ENCODE measurements at regions not wholly inside any gene's neighbourhood (a gene's known extent, or its start where the extent isn't known, plus 50 kb on each side); places are given as distances from the start of the nearest gene placed in this dataset.
"Not testable (repeated sequence)": the region's sequence is repeated elsewhere in the genome, so short reads cannot be mapped to it uniquely, and the experiment has no call there.

DNA sequence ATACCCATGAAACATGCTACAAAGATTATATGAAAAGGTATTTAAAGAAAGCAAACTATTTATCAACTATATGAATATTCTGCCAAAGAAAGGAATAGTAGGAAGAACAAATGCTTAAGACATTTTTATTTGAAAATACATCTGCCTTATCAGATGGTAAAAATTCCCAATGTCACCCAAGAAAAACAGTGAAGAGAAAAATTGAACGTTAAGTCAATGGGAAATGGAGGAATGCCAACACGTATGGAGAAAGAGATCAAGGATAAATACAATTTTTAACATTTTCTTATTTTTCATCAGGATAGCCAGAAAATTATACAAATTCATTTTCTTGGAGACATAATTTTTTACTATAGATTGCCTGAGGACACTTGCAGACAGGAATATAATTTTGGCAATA is 394.2 kb downstream of the ZEB2 start:
- no peak for DNase-seq (ENCODE audit: low read depth)
- TF ChIP-seq, protein P1, sequence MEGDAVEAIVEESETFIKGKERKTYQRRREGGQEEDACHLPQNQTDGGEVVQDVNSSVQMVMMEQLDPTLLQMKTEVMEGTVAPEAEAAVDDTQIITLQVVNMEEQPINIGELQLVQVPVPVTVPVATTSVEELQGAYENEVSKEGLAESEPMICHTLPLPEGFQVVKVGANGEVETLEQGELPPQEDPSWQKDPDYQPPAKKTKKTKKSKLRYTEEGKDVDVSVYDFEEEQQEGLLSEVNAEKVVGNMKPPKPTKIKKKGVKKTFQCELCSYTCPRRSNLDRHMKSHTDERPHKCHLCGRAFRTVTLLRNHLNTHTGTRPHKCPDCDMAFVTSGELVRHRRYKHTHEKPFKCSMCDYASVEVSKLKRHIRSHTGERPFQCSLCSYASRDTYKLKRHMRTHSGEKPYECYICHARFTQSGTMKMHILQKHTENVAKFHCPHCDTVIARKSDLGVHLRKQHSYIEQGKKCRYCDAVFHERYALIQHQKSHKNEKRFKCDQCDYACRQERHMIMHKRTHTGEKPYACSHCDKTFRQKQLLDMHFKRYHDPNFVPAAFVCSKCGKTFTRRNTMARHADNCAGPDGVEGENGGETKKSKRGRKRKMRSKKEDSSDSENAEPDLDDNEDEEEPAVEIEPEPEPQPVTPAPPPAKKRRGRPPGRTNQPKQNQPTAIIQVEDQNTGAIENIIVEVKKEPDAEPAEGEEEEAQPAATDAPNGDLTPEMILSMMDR (IDR thresholded peaks at IDR 0.05; ENCODE audit: insufficient read depth, low read depth, low read length, missing control alignments): no peak
- H3K4me3 ChIP-seq (ENCODE audit: low read length): no peak overlapping the region

GRCh38 chr2:144124882-144125281 is 395.0 kb downstream of the ZEB2 start:
- no peak for DNase-seq (ENCODE audit: low read depth)
- TF ChIP-seq, protein P1 (IDR thresholded peaks at IDR 0.05; ENCODE audit: insufficient read depth, low read depth, low read length, missing control alignments): no peak
- H3K4me3 ChIP-seq (ENCODE audit: low read length): no peak overlapping the region

GRCh38 chr2:144120487-144120886 is 399.4 kb downstream of the ZEB2 start:
- no peak for DNase-seq (ENCODE audit: low read depth)
- TF ChIP-seq, protein P1 (IDR thresholded peaks at IDR 0.05; ENCODE audit: insufficient read depth, low read depth, low read length, missing control alignments): no peak
- no peak overlapping the region for H3K4me3 ChIP-seq (ENCODE audit: low read length)

DNA sequence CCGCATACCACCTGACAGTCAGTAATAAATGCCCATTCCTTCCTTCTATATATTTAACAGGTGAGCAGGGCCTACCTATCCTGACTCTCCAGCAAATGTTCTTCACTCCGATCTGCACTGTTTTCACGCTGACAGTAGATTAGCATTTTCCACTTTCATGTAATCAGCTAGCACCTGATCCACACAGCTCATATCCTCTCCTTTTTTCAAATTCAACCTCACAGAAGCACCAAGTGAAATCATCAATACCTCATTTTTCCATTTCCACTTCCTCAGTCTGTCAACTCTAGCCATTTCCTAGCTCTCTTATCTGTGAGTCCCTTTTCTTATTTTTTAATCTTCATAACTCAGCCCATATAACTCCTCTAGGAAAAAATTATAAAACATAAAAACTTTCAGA is 402.8 kb downstream of the ZEB2 start:
- TF ChIP-seq, protein P1 (IDR thresholded peaks at IDR 0.05; ENCODE audit: insufficient read depth, low read depth, low read length, missing control alignments): no peak
- DNase-seq (ENCODE audit: low read depth): no peak
- no peak overlapping the region for H3K4me3 ChIP-seq (ENCODE audit: low read length)

- peak; percentile 14 for DNase-seq (ENCODE audit: low read depth)
- TF ChIP-seq, protein P1 (IDR thresholded peaks at IDR 0.05; ENCODE audit: insufficient read depth, low read depth, low read length, missing control alignments): no peak
- no peak overlapping the region for H3K4me3 ChIP-seq (ENCODE audit: low read length)
These were observed 404.1 kb downstream of the ZEB2 start for GRCh38 chr2:144115739-144116291.

GRCh38 chr2:144114760-144115159 is 405.2 kb downstream of the ZEB2 start:
- TF ChIP-seq, protein P1 (IDR thresholded peaks at IDR 0.05; ENCODE audit: insufficient read depth, low read depth, low read length, missing control alignments): no peak
- no peak for DNase-seq (ENCODE audit: low read depth)

GRCh38 chr2:144111437-144111836 is 408.5 kb downstream of the ZEB2 start:
- TF ChIP-seq, protein P1 (IDR thresholded peaks at IDR 0.05; ENCODE audit: insufficient read depth, low read depth, low read length, missing control alignments): no peak
- H3K4me3 ChIP-seq (ENCODE audit: low read length): no peak overlapping the region
- DNase-seq (ENCODE audit: low read depth): peak; percentile 20

More at GRCh38 chr2:144114760-144115159, 405.2 kb downstream of the ZEB2 start:
- no peak overlapping the region for H3K4me3 ChIP-seq (ENCODE audit: low read length)

- not testable (repeated sequence) for DNase-seq (ENCODE audit: low read depth); H3K4me3 ChIP-seq (ENCODE audit: low read length)
These were observed 413.8 kb downstream of the ZEB2 start for GRCh38 chr2:144106104-144106503.

All from epithelial cell of esophagus (primary cell).